Left lung (tissue), 4 donors: ENCODE measurements at regions not wholly inside any gene's neighbourhood (a gene's known extent, or its start where the extent isn't known, plus 50 kb on each side); places are given as distances from the start of the nearest gene placed in this dataset.

Source experiments
- ATAC-seq: fragments of 200-7000 bp; cut with Tn5 transposase; one replicate; pipeline ENCODE4 v1.9.1; 2020; ENCODE audit warnings: moderate library complexity
- DNase-seq, 4 donors: peaks; one replicate each; pipeline ENCODE4 v3.0.0-alpha.2; 2013 to 2020
- H3K27ac ChIP-seq, 2 donors: fragments of 200-600 bp; sonication (generic) in 1 of 2; one replicate each; pipeline versions ENCODE4 v1.5.0 to v1.8.0; 2020 to 2021
- H3K27me3 ChIP-seq, 2 donors: fragments of 200-600 bp; sonication (generic) in 1 of 2; one replicate each; pipeline versions ENCODE4 v1.5.0 to v1.8.0; 2020 to 2021
- H3K36me3 ChIP-seq, 2 donors: fragments of 200-600 bp; sonication (generic) in 1 of 2; one replicate each; pipeline versions ENCODE4 v1.5.0 to v1.8.0; 2020 to 2021
- H3K4me1 ChIP-seq, 2 donors: fragments of 200-600 bp; one replicate each; pipeline ENCODE4 v1.8.0; 2021
- H3K4me3 ChIP-seq, 2 donors: fragments of 200-600 bp; sonication (generic) in 1 of 2; one replicate each; pipeline versions ENCODE4 v1.5.0 to v1.8.0; 2020 to 2021; ENCODE audit warnings: mild to moderate bottlenecking in 1 of 2
- H3K9me3 ChIP-seq, 2 donors: fragments of 200-600 bp; sonication (generic) in 1 of 2; one replicate each; pipeline versions ENCODE4 v1.5.0 to v1.8.0; 2020 to 2021
- CTCF ChIP-seq, 2 donors: fragments of 200-600 bp; sonication (generic) in 1 of 2; IDR thresholded peaks; one replicate each; pipeline versions ENCODE4 v1.5.0 to v1.8.0; 2021; ENCODE audit warnings: antibody characterized with exemption in 2 of 2
- intact Hi-C, 2 donors: fragments of 100-400 bp; cut with DNase I; formaldehyde crosslinking; loops; one replicate each; pipeline versions ENCODE4 v1.11.2 to v1.14.2; 2022
- donor health status: DM: no; HTN: yes; CAD: no.
- donor health status: DM: no; HTN: no; CAD: no.

DNA sequence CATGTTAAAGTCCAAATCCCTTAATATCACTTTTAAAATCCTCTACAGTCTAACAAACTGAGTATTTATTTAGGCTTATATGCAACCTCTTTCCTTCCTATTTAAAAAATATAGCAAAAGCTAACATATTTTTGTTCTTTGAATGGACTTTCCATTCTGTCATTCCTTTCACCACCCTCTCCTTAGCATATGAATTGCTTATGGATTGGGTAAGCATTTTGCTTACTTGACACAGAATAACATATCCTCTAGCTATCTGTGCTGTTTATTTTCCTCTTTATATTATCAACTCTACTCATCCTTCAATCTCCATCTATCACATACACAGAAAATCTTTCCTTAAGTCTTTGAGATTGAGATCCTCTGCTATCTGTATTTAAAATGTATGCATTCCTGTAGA, 206.1 kb upstream of the NEIL3 start:
- TF ChIP-seq CTCF (IDR thresholded peaks at IDR 0.05) = no peak
- Histone ChIP-seq H3K4me1 (no peaks in the 10 kb centered on the region), H3K9me3 (no peaks in the 10 kb centered on the region), H3K27ac (no peak overlapping the region), H3K36me3 (no peaks in the 10 kb centered on the region), H3K27me3 (no peaks in the 10 kb centered on the region), H3K4me3 (no peak overlapping the region)
- ATAC-seq = no peak
- intact Hi-C loops = no loop called here
- DNase-seq = no peak

DNA sequence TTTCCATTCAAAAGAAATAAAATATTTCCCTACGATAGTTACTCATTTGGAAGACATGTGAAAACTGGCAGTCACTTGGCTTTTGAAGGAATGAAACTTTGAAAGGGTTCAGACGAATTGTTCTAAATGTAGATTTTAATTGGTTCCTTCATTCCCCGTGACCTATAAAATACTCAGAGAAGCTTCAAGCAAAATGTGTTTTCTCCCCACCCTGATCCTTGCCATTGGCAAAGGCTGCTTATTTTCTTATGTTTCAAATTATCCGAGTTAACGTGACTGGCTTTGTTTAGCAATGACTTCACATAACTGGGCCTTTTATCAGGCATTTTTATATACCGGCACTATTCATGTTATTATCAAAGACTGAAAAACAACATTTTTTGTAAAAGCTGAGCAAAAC, 204.1 kb upstream of the NEIL3 start:
- no peak for TF ChIP-seq CTCF (IDR thresholded peaks at IDR 0.05)
- DNase-seq (no peak), ATAC-seq (no peak)
- intact Hi-C loops = no loop called here
- no peaks in the 10 kb centered on the region for H3K27me3 ChIP-seq
- H3K4me1 ChIP-seq = no peaks in the 10 kb centered on the region
- no peak overlapping the region for H3K4me3 ChIP-seq
- H3K9me3 ChIP-seq = no peaks in the 10 kb centered on the region
- no peak overlapping the region for H3K27ac ChIP-seq
- H3K36me3 ChIP-seq = no peaks in the 10 kb centered on the region

- Histone ChIP-seq H3K9me3 (peaks cover 0 to 3% of the 10 kb centered on the region in 2 donors), H3K36me3 (no peaks in the 10 kb centered on the region), H3K27ac (no peak overlapping the region), H3K4me3 (no peak overlapping the region), H3K27me3 (no peaks in the 10 kb centered on the region), H3K4me1 (no peaks in the 10 kb centered on the region)
- intact Hi-C loops = no loop called here
- no peak for TF ChIP-seq CTCF (IDR thresholded peaks at IDR 0.05)
- ATAC-seq = no peak
- no peak for DNase-seq
These were observed 202.3 kb upstream of the NEIL3 start for GRCh38 chr4:177107288-177107921.

- no peak overlapping the region for H3K27ac ChIP-seq
- ATAC-seq (no peak), DNase-seq (peak in 1 of 4 donors; percentile 19)
- TF ChIP-seq CTCF (IDR thresholded peaks at IDR 0.05) = no peak
- intact Hi-C loops = no loop called here
- peaks cover 0 to 3% of the 10 kb centered on the region in 2 donors for H3K9me3 ChIP-seq
- H3K4me3 ChIP-seq = no peak overlapping the region
- no peaks in the 10 kb centered on the region for H3K27me3 ChIP-seq
- H3K4me1 ChIP-seq = no peaks in the 10 kb centered on the region
- no peaks in the 10 kb centered on the region for H3K36me3 ChIP-seq
These were observed 201.0 kb upstream of the NEIL3 start for GRCh38 chr4:177108708-177109107.

DNA sequence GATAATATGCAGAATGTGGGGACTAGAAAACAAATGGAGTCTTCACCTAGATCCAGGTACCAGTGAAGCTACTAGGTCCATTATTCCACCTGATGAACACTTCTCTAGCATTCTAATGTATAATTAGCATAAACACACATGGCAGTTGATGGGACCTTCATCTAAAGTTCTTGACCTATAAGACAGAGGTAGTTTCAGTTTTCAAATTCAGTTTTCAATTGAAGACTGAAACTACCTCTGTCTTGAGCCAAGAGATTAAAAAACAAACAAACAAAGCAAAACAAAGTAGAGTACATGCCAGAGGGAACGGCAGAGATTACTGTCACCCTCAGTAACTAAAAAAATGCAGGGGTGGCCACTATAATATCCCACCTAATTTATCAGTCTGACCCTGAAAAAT, 199.9 kb upstream of the NEIL3 start:
- intact Hi-C loops = no loop called here
- no peak for ATAC-seq
- H3K4me3 ChIP-seq = no peak overlapping the region

More for the DNA sequence above, 199.9 kb upstream of the NEIL3 start:
- no peak overlapping the region for H3K27ac ChIP-seq
- peaks cover 0 to 3% of the 10 kb centered on the region in 2 donors for H3K9me3 ChIP-seq
- no peaks in the 10 kb centered on the region for H3K27me3 ChIP-seq
- no peaks in the 10 kb centered on the region for H3K36me3 ChIP-seq
- TF ChIP-seq CTCF (IDR thresholded peaks at IDR 0.05) = no peak
- H3K4me1 ChIP-seq = no peaks in the 10 kb centered on the region
- DNase-seq = no peak
